Fibroblast of lung (primary cell): ENCODE measurements at regions not wholly inside any gene's neighbourhood (a gene's known extent, or its start where the extent isn't known, plus 50 kb on each side); places are given as distances from the start of the nearest gene placed in this dataset.
A peak's percentile ranks its signal among the peaks of the same experiment; 100 is the strongest.

ENCODE experiments used
- DNase-seq, 2 donors: peaks; one replicate each; pipeline versions ENCODE4 v3.0.0 to v3.0.0-alpha.2; 2010; ENCODE audit warnings: low read depth in 2 of 2
- H2AFZ ChIP-seq: 2 replicates; pipeline ENCODE4 v1.5.1; 2012; ENCODE audit warnings: low read length, control low read depth, inconsistent platforms
- H3K27ac ChIP-seq: 2 replicates; pipeline ENCODE4 v1.5.1; 2011; ENCODE audit warnings: low read length, control low read depth; ENCODE audit not compliant: insufficient read depth
- H3K27me3 ChIP-seq: 2 replicates; pipeline ENCODE4 v1.5.1; 2011; ENCODE audit warnings: mild to moderate bottlenecking, low read length; ENCODE audit not compliant: control insufficient read depth, insufficient read depth
- H3K36me3 ChIP-seq: 2 replicates; pipeline ENCODE4 v1.5.1; 2011; ENCODE audit warnings: low read length; ENCODE audit not compliant: control insufficient read depth, insufficient read depth
- H3K4me1 ChIP-seq: 2 replicates; pipeline ENCODE4 v1.5.1; 2011; ENCODE audit warnings: low read length; ENCODE audit not compliant: control insufficient read depth, insufficient read depth; ENCODE audit errors: extremely low read depth
- H3K4me2 ChIP-seq: 2 replicates; pipeline ENCODE4 v1.5.1; 2011; ENCODE audit warnings: low read length, control low read depth; ENCODE audit not compliant: insufficient read depth; ENCODE audit errors: extremely low read depth
- H3K4me3 ChIP-seq, 4 experiments: fragments of 200-600 bp in 1 of 4; sonication (generic) in 1 of 4; replicated peaks in 1 of 4; 2 replicates each; pipeline ENCODE4 v1.5.1; 2011 to 2016; ENCODE audit warnings: low read length in 4 of 4, low read depth in 3 of 4, mild to moderate bottlenecking in 3 of 4, control low read depth in 2 of 4, inconsistent platforms in 1 of 4, mixed read lengths in 1 of 4; ENCODE audit not compliant: insufficient read depth in 1 of 4; ENCODE audit errors: control extremely low read depth in 1 of 4
- H3K79me2 ChIP-seq: 2 replicates; pipeline ENCODE4 v1.5.1; 2012; ENCODE audit warnings: mild to moderate bottlenecking, low read length, inconsistent platforms; ENCODE audit not compliant: control insufficient read depth, insufficient read depth
- H3K9ac ChIP-seq: 2 replicates; pipeline ENCODE4 v1.5.1; 2011; ENCODE audit warnings: mild to moderate bottlenecking, low read length, control low read depth; ENCODE audit not compliant: insufficient read depth
- H3K9me3 ChIP-seq: 2 replicates; pipeline ENCODE4 v1.5.1; 2012; ENCODE audit warnings: low read depth, low read length; ENCODE audit not compliant: control insufficient read depth, insufficient read depth
- H4K20me1 ChIP-seq: 2 replicates; pipeline ENCODE4 v1.5.1; 2011; ENCODE audit warnings: low read length; ENCODE audit not compliant: control insufficient read depth, insufficient read depth; ENCODE audit errors: extremely low read depth
- EZH2 ChIP-seq: IDR thresholded peaks from 2 replicates; pipeline ENCODE4 v1.5.1; 2012; ENCODE audit warnings: low read length, control low read depth, mild to moderate bottlenecking; ENCODE audit errors: missing control alignments
- TF ChIP-seq, protein P1 (sequence below), 2 donors: IDR thresholded peaks in 1 of 2; conservative IDR thresholded peaks in 1 of 2; 1 replicate in 1 of 2; 2 replicates in 1 of 2; pipeline ENCODE4 v1.5.1; 2011 to 2012; ENCODE audit warnings: low read length in 2 of 2, control low read depth in 1 of 2, inconsistent platforms in 1 of 2, low read depth in 1 of 2, mild to moderate bottlenecking in 1 of 2

DNA sequence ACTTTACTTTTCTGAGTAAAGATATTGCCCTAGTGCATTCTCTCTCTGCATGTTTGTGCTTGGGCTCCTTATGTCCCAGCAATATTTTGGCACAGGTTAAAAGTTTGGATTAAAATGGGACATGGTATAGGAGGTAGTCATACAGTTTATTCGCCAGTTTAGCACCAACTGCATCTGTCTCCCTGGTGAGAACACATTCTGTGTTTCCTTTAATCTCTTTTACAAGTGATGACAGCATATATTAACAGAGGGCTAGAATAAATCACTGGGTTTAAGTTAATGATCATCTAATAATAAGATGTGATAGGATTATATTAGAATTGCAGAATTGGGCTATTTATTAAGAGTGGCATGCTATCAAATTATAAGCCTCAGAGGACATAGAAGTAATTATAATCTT lies 550.1 kb downstream of the LRRC70 start:
- no peaks in the 10 kb centered on the region for H3K9me3 ChIP-seq
- no peak overlapping the region for H3K4me3 ChIP-seq
- no peak overlapping the region for H3K27ac ChIP-seq
- H3K27me3 ChIP-seq, result no peaks in the 10 kb centered on the region
- no peak overlapping the region for H3K9ac ChIP-seq
- H3K79me2 ChIP-seq, result no peaks in the 10 kb centered on the region
- H2AFZ ChIP-seq, result no peak overlapping the region
- no peaks in the 10 kb centered on the region for H3K36me3 ChIP-seq
- no peaks in the 10 kb centered on the region for H3K4me1 ChIP-seq
- no peaks in the 10 kb centered on the region for H4K20me1 ChIP-seq
- TF ChIP-seq, protein P1, sequence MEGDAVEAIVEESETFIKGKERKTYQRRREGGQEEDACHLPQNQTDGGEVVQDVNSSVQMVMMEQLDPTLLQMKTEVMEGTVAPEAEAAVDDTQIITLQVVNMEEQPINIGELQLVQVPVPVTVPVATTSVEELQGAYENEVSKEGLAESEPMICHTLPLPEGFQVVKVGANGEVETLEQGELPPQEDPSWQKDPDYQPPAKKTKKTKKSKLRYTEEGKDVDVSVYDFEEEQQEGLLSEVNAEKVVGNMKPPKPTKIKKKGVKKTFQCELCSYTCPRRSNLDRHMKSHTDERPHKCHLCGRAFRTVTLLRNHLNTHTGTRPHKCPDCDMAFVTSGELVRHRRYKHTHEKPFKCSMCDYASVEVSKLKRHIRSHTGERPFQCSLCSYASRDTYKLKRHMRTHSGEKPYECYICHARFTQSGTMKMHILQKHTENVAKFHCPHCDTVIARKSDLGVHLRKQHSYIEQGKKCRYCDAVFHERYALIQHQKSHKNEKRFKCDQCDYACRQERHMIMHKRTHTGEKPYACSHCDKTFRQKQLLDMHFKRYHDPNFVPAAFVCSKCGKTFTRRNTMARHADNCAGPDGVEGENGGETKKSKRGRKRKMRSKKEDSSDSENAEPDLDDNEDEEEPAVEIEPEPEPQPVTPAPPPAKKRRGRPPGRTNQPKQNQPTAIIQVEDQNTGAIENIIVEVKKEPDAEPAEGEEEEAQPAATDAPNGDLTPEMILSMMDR (conservative IDR thresholded peaks at IDR 0.05 in 1 of 2, IDR thresholded peaks at IDR 0.05 in 1 of 2; ENCODE audit: low read depth in 1 of 2, low read length in 2 of 2), result no peak
- TF ChIP-seq EZH2, result no peak
- no peak for DNase-seq
- no peak overlapping the region for H3K4me2 ChIP-seq

DNA sequence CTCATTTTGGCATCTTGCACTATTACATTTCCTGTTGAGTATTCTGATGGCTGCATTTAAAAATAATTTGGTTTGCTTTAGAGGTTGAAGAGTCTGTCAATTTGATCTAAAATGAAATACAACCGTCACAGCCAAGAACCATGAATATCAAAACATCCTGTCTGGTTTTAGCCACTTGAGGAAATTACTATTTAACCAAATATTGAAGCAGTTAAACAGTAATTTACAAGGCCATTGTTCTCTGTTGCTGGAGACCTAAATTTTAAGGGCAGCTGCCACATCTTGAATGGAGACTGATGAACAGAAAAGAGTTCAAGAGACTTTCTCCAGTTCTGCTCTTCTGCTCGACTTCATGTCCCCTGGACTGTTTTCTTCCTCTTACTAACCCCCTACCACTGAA lies 549.4 kb downstream of the LRRC70 start:
- Histone ChIP-seq H3K36me3 (no peaks in the 10 kb centered on the region), H2AFZ (no peak overlapping the region), H3K4me3 (no peak overlapping the region), H3K79me2 (no peaks in the 10 kb centered on the region), H3K4me2 (no peak overlapping the region), H3K27ac (no peak overlapping the region), H3K9ac (no peak overlapping the region), H3K4me1 (no peaks in the 10 kb centered on the region), H4K20me1 (no peaks in the 10 kb centered on the region), H3K27me3 (no peaks in the 10 kb centered on the region), H3K9me3 (no peaks in the 10 kb centered on the region)
- DNase-seq, result peak in 1 of 2 donors; percentile 9
- no peak for TF ChIP-seq EZH2
- TF ChIP-seq, protein P1 (conservative IDR thresholded peaks at IDR 0.05 in 1 of 2, IDR thresholded peaks at IDR 0.05 in 1 of 2; ENCODE audit: low read depth in 1 of 2, low read length in 2 of 2), result no peak

GRCh38 chr5:63127054-63127453 lies 548.4 kb downstream of the LRRC70 start:
- Histone ChIP-seq H4K20me1 (no peaks in the 10 kb centered on the region), H3K27ac (no peak overlapping the region), H3K36me3 (no peaks in the 10 kb centered on the region), H3K79me2 (no peaks in the 10 kb centered on the region), H3K4me3 (no peak overlapping the region), H3K9ac (no peak overlapping the region), H2AFZ (no peak overlapping the region), H3K4me2 (no peak overlapping the region), H3K4me1 (no peaks in the 10 kb centered on the region), H3K27me3 (no peaks in the 10 kb centered on the region), H3K9me3 (no peaks in the 10 kb centered on the region)
- no peak for TF ChIP-seq EZH2
- TF ChIP-seq, protein P1 (conservative IDR thresholded peaks at IDR 0.05 in 1 of 2, IDR thresholded peaks at IDR 0.05 in 1 of 2; ENCODE audit: low read depth in 1 of 2, low read length in 2 of 2), result no peak
- DNase-seq, result peak; percentile 38 to 83
